Neural progenitor cell (in vitro differentiated cells): ENCODE measurements at regions not wholly inside any gene's neighbourhood (a gene's known extent, or its start where the extent isn't known, plus 50 kb on each side); places are given as distances from the start of the nearest gene placed in this dataset.

ENCODE experiments used
- DNase-seq: peaks from one replicate; pipeline ENCODE4 v3.0.0-alpha.2; 2016; ENCODE audit warnings: low spot score
- H2AFZ ChIP-seq: fragments of 200-600 bp; sonication (generic); replicated peaks from 2 replicates; pipeline ENCODE4 v1.6.1; 2016; ENCODE audit warnings: antibody characterized with exemption
- H3F3A ChIP-seq: fragments of 200-600 bp; sonication (generic); 2 replicates; pipeline ENCODE4 v1.6.1; 2016; ENCODE audit warnings: antibody characterized with exemption, low read depth
- H3K27ac ChIP-seq: fragments of 200-600 bp; sonication (generic); 2 replicates; pipeline ENCODE4 v1.5.1; 2016; ENCODE audit warnings: mild to moderate bottlenecking
- H3K27me3 ChIP-seq: fragments of 200-600 bp; sonication (generic); 2 replicates; pipeline ENCODE4 v1.6.1; 2016; ENCODE audit warnings: mild to moderate bottlenecking, moderate library complexity
- H3K36me3 ChIP-seq: fragments of 200-600 bp; sonication (generic); 2 replicates; pipeline ENCODE4 v1.5.1; 2016
- H3K4me1 ChIP-seq: fragments of 200-600 bp; sonication (generic); 2 replicates; pipeline ENCODE4 v1.6.1; 2016; ENCODE audit warnings: mixed run types
- H3K4me2 ChIP-seq: fragments of 200-600 bp; sonication (generic); 2 replicates; pipeline ENCODE4 v1.6.1; 2016
- H3K4me3 ChIP-seq: fragments of 200-600 bp; sonication (generic); 2 replicates; pipeline ENCODE4 v1.5.1; 2016
- H3K79me2 ChIP-seq: fragments of 200-600 bp; sonication (generic); 2 replicates; pipeline ENCODE4 v1.6.1; 2016; ENCODE audit warnings: low read depth
- H3K9ac ChIP-seq: fragments of 200-600 bp; sonication (generic); 2 replicates; pipeline ENCODE4 v1.6.1; 2016
- H3K9me3 ChIP-seq: fragments of 200-600 bp; sonication (generic); 2 replicates; pipeline ENCODE4 v1.5.1; 2016; ENCODE audit warnings: low read depth
- H4K20me1 ChIP-seq: fragments of 200-600 bp; sonication (generic); 2 replicates; pipeline ENCODE4 v1.6.1; 2016; ENCODE audit warnings: low read depth
- H3K27ac Mint-ChIP-seq: 3 replicates; pipeline ENCODE4 v1.8.0; 2021; ENCODE audit warnings: mixed read lengths
- H3K27me3 Mint-ChIP-seq: 2 replicates; pipeline ENCODE4 v1.8.0; 2022; ENCODE audit warnings: low read depth, mild to moderate bottlenecking, inconsistent platforms, moderate library complexity, mixed read lengths; ENCODE audit not compliant: insufficient read depth
- H3K36me3 Mint-ChIP-seq: 3 replicates; pipeline ENCODE4 v1.8.0; 2021; ENCODE audit warnings: mixed read lengths
- H3K4me1 Mint-ChIP-seq: 3 replicates; pipeline ENCODE4 v1.8.0; 2021; ENCODE audit warnings: mixed read lengths
- H3K4me3 Mint-ChIP-seq: 3 replicates; pipeline ENCODE4 v1.8.0; 2021; ENCODE audit warnings: mild to moderate bottlenecking, moderate library complexity, mixed read lengths
- H3K9me3 Mint-ChIP-seq: 3 replicates; pipeline ENCODE4 v1.8.0; 2020; ENCODE audit warnings: mixed read lengths
- CTCF ChIP-seq: fragments of 200-600 bp; sonication (generic); IDR thresholded peaks from 2 replicates; pipeline ENCODE4 v1.5.1; 2017; ENCODE audit warnings: antibody characterized with exemption, mild to moderate bottlenecking
- EZH2 ChIP-seq: fragments of 200-600 bp; sonication (generic); IDR thresholded peaks from 2 replicates; pipeline ENCODE4 v1.6.1; 2017; ENCODE audit warnings: antibody characterized with exemption, mild to moderate bottlenecking, moderate library complexity
- EZH2phosphoT487 ChIP-seq: fragments of 200-600 bp; sonication (generic); IDR thresholded peaks from 2 replicates; pipeline ENCODE4 v1.6.1; 2017; ENCODE audit warnings: antibody characterized with exemption

- H3K4me1 Mint-ChIP-seq = no peaks in the 10 kb centered on the region
- H3K9me3 Mint-ChIP-seq = peaks cover 14% of the 10 kb centered on the region
- H3K27ac Mint-ChIP-seq = no peak overlapping the region
- Histone ChIP-seq H3K36me3 (no peaks in the 10 kb centered on the region), H2AFZ (no peak overlapping the region), H4K20me1 (no peaks in the 10 kb centered on the region), H3K9me3 (no peaks in the 10 kb centered on the region), H3K4me2 (no peak overlapping the region), H3K79me2 (no peaks in the 10 kb centered on the region), H3K9ac (no peak overlapping the region), H3K4me1 (no peaks in the 10 kb centered on the region), H3K27ac (no peak overlapping the region), H3F3A (no peaks in the 10 kb centered on the region), H3K4me3 (no peak overlapping the region), H3K27me3 (no peaks in the 10 kb centered on the region)
- H3K4me3 Mint-ChIP-seq = no peak overlapping the region
- H3K36me3 Mint-ChIP-seq = no peaks in the 10 kb centered on the region
- TF ChIP-seq EZH2 (no peak), EZH2phosphoT487 (no peak), CTCF (no peak)
- no peak for DNase-seq
- H3K27me3 Mint-ChIP-seq = peaks cover 2% of the 10 kb centered on the region
Observed at GRCh38 chr2:225742487-225742886, 343.0 kb downstream of the NYAP2 start.

- Histone ChIP-seq H3K4me3 (no peak overlapping the region), H3K4me2 (no peak overlapping the region), H3F3A (no peaks in the 10 kb centered on the region), H3K27me3 (no peaks in the 10 kb centered on the region), H3K9me3 (no peaks in the 10 kb centered on the region), H4K20me1 (no peaks in the 10 kb centered on the region), H3K27ac (no peak overlapping the region), H3K79me2 (no peaks in the 10 kb centered on the region), H3K9ac (no peak overlapping the region), H2AFZ (no peak overlapping the region), H3K36me3 (no peaks in the 10 kb centered on the region), H3K4me1 (no peaks in the 10 kb centered on the region)
- Mint-ChIP-seq H3K36me3 (no peaks in the 10 kb centered on the region), H3K9me3 (peaks cover 11% of the 10 kb centered on the region), H3K27me3 (no peaks in the 10 kb centered on the region), H3K4me3 (no peak overlapping the region), H3K27ac (no peak overlapping the region), H3K4me1 (no peaks in the 10 kb centered on the region)
- TF ChIP-seq EZH2 = no peak
- no peak for TF ChIP-seq CTCF
- TF ChIP-seq EZH2phosphoT487 = no peak
- DNase-seq = no peak
Observed at GRCh38 chr2:225740086-225740485, 340.6 kb downstream of the NYAP2 start.

- Histone ChIP-seq H3K4me3 (no peak overlapping the region), H3F3A (no peaks in the 10 kb centered on the region), H4K20me1 (no peaks in the 10 kb centered on the region), H3K4me2 (no peak overlapping the region), H3K27me3 (no peaks in the 10 kb centered on the region), H2AFZ (no peak overlapping the region), H3K9ac (no peak overlapping the region), H3K9me3 (no peaks in the 10 kb centered on the region), H3K4me1 (no peaks in the 10 kb centered on the region), H3K36me3 (no peaks in the 10 kb centered on the region), H3K27ac (no peak overlapping the region), H3K79me2 (no peaks in the 10 kb centered on the region)
- TF ChIP-seq CTCF (no peak), EZH2phosphoT487 (no peak), EZH2 (no peak)
- no peak overlapping the region for H3K27ac Mint-ChIP-seq
- DNase-seq = no peak
- H3K36me3 Mint-ChIP-seq = no peaks in the 10 kb centered on the region
- peaks cover 9% of the 10 kb centered on the region for H3K9me3 Mint-ChIP-seq
- no peaks in the 10 kb centered on the region for H3K4me1 Mint-ChIP-seq
- H3K4me3 Mint-ChIP-seq = no peak overlapping the region
- H3K27me3 Mint-ChIP-seq = no peaks in the 10 kb centered on the region
Observed at GRCh38 chr2:225739328-225739727, 339.8 kb downstream of the NYAP2 start.

GRCh38 chr2:225738735-225739134 is 339.2 kb downstream of the NYAP2 start:
- H3K36me3 Mint-ChIP-seq = no peaks in the 10 kb centered on the region
- H3K36me3 ChIP-seq = no peaks in the 10 kb centered on the region
- no peak overlapping the region for H3K9ac ChIP-seq
- no peaks in the 10 kb centered on the region for H3K9me3 ChIP-seq
- no peaks in the 10 kb centered on the region for H3K27me3 Mint-ChIP-seq
- no peak overlapping the region for H3K4me2 ChIP-seq
- H3K9me3 Mint-ChIP-seq = peaks cover 8% of the 10 kb centered on the region
- no peak overlapping the region for H3K27ac Mint-ChIP-seq
- TF ChIP-seq CTCF (no peak), EZH2 (no peak), EZH2phosphoT487 (no peak)
- H4K20me1 ChIP-seq = no peaks in the 10 kb centered on the region
- H2AFZ ChIP-seq = no peak overlapping the region
- no peaks in the 10 kb centered on the region for H3K4me1 ChIP-seq
- no peaks in the 10 kb centered on the region for H3K27me3 ChIP-seq
- H3K27ac ChIP-seq = no peak overlapping the region
- no peak overlapping the region for H3K4me3 Mint-ChIP-seq
- H3F3A ChIP-seq = no peaks in the 10 kb centered on the region
- H3K4me3 ChIP-seq = no peak overlapping the region
- no peaks in the 10 kb centered on the region for H3K79me2 ChIP-seq
- no peaks in the 10 kb centered on the region for H3K4me1 Mint-ChIP-seq
- no peak for DNase-seq
